ENCODE measurements at regions not wholly inside any gene's neighbourhood (a gene's known extent, or its start where the extent isn't known, plus 50 kb on each side); places are given as distances from the start of the nearest gene placed in this dataset.

GRCh38 chr10:111578076-111578475 lies 501.2 kb downstream of the ADRA2A start:
- H3K79me1 ChIP-seq (ENCODE audit: low read depth, low read length) = no peaks in the 10 kb centered on the region
- no peaks in the 10 kb centered on the region for H4K20me1 ChIP-seq (replicated peaks in 1 of 2; ENCODE audit: control insufficient read depth in 1 of 2, insufficient read depth in 2 of 2, low read length in 2 of 2)
- H3K4me1 ChIP-seq (replicated peaks in 1 of 4; ENCODE audit: control insufficient read depth in 3 of 4, insufficient read depth in 4 of 4, low read length in 3 of 4) = no peaks in the 10 kb centered on the region
- H3K27me3 ChIP-seq (replicated peaks in 1 of 4; ENCODE audit: control insufficient read depth in 3 of 4, extremely low read depth in 1 of 4, insufficient read depth in 3 of 4, low read length in 3 of 4) = peaks cover 0 to 1% (median 0%) of the 10 kb centered on the region in 4 experiments; a peak in 1 of 7 replicates
- no peak for FAIRE-seq
- WGBS, 2 experiments (ENCODE audit: extremely low coverage in 1 of 2, insufficient coverage in 1 of 2, insufficient read length in 1 of 2, insufficient replicate concordance in 2 of 2, low coverage in 1 of 2, low lambda C conversion rate in 2 of 2, missing lambda C conversion rate in 1 of 2) = 52% methylated on average over 3 of the region's 3 CpGs; no CpG with 5 or more reads in 1 of the 2 experiments
- no peak overlapping the region for H2BK5ac ChIP-seq (ENCODE audit: low read depth, low read length)
- H3K36me3 ChIP-seq (ENCODE audit: control insufficient read depth in 2 of 4, insufficient read depth in 4 of 4, low read length in 3 of 4) = no peaks in the 10 kb centered on the region
- no peak overlapping the region for H3K14ac ChIP-seq (ENCODE audit: insufficient read length)
- no peak overlapping the region for H3K4me3 ChIP-seq (ENCODE audit: extremely low read depth in 1 of 4, insufficient read depth in 2 of 4, low read depth in 3 of 4, low read length in 4 of 4)
- no peak for DNase-seq (ENCODE audit: low read depth in 1 of 2, low spot score in 2 of 2)
- H3K23ac ChIP-seq (ENCODE audit: insufficient read length) = no peak overlapping the region
- H3K79me2 ChIP-seq (ENCODE audit: control insufficient read depth in 1 of 2, insufficient read depth in 2 of 2, low read length in 2 of 2) = no peaks in the 10 kb centered on the region
- H3K27ac ChIP-seq (ENCODE audit: low read depth, low read length) = no peak overlapping the region
- POLR2A ChIA-PET (ENCODE audit: partially characterized antibody) = no interaction called here
- H3K4ac ChIP-seq (replicated peaks; ENCODE audit: insufficient read length, low read depth, low read length) = no peak overlapping the region
- H3K4me2 ChIP-seq (ENCODE audit: insufficient read depth in 1 of 2, low read depth in 2 of 2, low read length in 2 of 2) = no peak overlapping the region
- H3K9me3 ChIP-seq (ENCODE audit: insufficient read depth in 2 of 2, low read depth in 1 of 2, low read length in 1 of 2) = no peaks in the 10 kb centered on the region; a peak in 1 of 4 replicates
- H2BK20ac ChIP-seq (ENCODE audit: low read length) = no peak overlapping the region
- H4K91ac ChIP-seq (replicated peaks; ENCODE audit: insufficient read length, low read length) = no peak overlapping the region
- H4K8ac ChIP-seq (ENCODE audit: extremely low read depth, insufficient read depth, low read length) = no peak overlapping the region
- CTCF ChIA-PET (ENCODE audit: partially characterized antibody) = interaction anchor here (3.3 kb wide), 1 partner anchor 21 kb away, joined by 12 read pairs; no protein-coding TSS in a partner anchor
- TF ChIP-seq MAFK (IDR thresholded peaks at IDR 0.05; ENCODE audit: low read depth, low read length) (no peak), FOSL1 (IDR thresholded peaks at IDR 0.05; ENCODE audit: insufficient read depth, low read depth, low read length) (no peak), RXRA (IDR thresholded peaks at IDR 0.05; ENCODE audit: insufficient read depth, low read depth, low read length) (no peak)
- no peak overlapping the region for H2BK12ac ChIP-seq (ENCODE audit: low read depth, low read length)
- H2BK120ac ChIP-seq (replicated peaks; ENCODE audit: low read depth, low read length) = no peak overlapping the region
- no peak overlapping the region for H3K56ac ChIP-seq (replicated peaks; ENCODE audit: insufficient read length, low read depth, low read length)
- H2AFZ ChIP-seq (ENCODE audit: low read length) = no peak overlapping the region
- H3K9ac ChIP-seq (replicated peaks in 1 of 4; ENCODE audit: extremely low read depth in 1 of 4, low read depth in 3 of 4, low read length in 3 of 4) = no peak overlapping the region
- H2AK5ac ChIP-seq (ENCODE audit: low read depth, low read length) = no peak overlapping the region
- no peak overlapping the region for H2BK15ac ChIP-seq (ENCODE audit: low read length)
- H3K23me2 ChIP-seq (ENCODE audit: low read depth, low read length) = no peaks in the 10 kb centered on the region
- no peak overlapping the region for H4K5ac ChIP-seq (ENCODE audit: insufficient read length, low read depth, low read length)
- no peak overlapping the region for H3K18ac ChIP-seq (ENCODE audit: extremely low read depth, low read length)

Data from H1 (cell line).